ENCODE measurements at regions not wholly inside any gene's neighbourhood (a gene's known extent, or its start where the extent isn't known, plus 50 kb on each side); places are given as distances from the start of the nearest gene placed in this dataset.

DNA sequence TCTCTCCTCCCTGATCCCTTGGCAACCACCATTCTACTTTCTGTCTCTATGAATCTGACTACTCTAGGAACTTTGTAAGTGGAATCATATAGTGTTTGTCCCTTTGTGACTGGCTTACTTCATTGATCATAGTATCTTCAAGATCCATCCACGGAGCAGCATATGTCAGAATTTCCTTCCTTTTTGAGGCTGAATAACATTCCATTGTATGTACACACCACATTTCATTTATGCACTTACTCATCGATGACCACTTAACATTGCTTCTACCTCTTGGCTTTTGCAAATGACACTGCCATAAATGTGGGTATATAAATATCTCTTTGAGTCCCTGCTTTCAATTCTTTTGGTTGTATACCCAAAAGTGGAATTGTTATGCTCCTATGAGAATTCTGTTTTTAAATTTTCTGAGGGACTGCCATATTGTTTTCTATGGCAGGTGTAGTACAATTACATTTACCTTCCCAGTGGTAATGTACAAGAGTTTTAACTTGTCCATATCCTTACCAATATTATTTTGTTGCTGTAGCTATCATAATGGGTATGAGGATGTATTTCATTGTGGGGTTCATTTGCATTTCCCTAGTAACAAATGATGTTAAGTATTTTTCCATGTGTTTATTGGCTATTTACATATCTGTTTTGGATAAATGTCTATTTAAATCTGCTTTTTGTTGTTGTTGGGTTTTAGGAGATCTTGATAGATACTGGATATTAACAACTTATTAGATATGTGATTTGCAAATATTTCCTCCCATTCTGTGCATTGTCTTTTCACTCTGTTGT is 466.1 kb downstream of the C4orf33 start:
- DNase-seq, result no peak

DNA sequence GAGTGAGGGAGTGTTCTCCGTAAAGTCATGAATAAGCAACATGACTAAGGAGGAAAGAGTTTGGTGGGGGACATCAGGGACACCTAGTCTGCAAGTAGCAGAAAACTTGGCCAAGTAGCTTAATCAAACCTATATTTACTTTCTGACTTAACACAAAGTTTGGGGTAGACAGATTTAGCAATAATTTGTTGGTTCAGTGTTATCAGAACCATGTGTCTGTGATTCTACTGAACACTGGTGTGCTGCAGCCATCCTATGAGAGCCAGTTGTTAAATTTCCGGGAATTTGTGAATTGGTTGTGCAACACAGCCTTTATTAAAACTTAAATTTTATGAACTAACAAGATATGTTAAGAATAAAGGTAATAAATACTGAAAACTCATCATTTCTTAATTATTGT is 469.3 kb downstream of the C4orf33 start:
- DNase-seq, result no peak

DNA sequence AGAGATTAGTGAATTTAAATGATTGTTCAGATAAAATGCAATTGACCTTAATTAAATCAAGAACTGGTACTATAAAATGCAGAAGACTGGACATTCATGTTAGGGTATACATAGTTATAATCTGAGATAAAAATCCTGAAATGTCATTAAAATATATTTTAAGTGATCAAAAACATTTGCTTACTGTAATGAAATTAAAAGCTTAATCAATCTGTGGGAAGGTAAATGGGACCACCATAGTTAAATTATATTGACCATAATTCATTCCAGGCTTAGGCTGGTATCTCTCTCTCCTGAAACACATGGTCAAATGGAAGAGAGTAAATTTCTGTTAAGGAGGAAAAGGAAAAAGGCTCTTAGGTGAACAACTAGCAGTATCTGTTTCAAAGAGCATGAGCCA is 474.4 kb downstream of the C4orf33 start:
- no peak for DNase-seq

DNA sequence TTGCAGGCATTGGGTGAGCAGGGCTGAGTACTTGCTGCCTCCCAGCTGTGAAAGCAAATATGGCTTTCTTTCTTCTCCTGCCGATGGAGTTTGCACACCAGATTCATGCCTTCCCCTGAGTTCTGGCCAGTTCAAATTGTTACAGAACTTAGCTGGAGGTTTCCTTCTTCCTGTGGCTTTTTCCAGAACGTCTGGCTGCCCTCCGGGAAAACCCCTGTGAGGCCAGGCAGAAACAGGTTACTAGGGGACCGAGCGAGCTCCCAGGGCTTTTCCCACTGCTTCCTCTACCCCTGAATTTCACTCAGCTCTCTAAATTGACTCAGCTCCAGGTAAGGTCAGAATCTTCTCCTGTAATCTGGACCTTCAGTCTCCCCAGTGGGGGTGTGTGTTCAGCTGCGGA is 482.4 kb downstream of the C4orf33 start:
- DNase-seq, result no peak

DNA sequence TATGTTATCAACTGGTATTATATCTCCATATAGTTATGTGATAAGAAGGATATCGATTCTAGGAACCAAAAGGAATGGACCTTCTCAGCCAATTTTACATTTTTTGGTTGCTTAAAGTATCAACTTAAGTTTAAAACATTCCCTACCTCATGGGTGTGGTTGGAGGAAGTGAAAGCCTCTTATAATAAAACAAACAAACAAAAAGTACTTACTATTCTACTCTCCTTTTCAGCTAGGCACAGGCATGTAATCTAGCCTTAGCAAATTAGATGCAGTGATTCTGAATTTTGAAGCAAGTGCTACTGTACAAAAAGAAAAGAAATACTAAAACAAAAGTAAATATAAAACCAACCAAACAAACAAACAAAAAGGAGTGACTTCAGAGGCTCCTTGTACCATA is 485.4 kb downstream of the C4orf33 start:
- no peak for DNase-seq

DNA sequence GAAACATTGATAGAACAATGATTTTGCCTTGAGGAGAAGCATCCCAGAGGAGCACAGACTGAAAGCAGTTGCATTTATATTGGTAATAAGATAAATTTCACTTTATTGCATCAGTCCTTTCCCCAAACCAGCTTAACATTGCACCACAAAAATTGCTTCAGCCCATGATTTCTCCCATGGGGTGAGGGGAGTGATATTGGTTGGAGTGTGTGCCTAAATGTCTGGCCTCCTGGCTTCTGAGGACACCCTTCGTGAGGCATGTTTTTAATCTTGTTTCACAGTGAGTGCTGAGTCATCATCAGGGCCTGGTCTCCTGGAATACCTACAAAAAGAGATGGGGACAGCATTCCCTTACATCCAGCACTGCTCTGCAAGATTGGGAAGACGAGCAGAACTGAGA is 487.9 kb downstream of the C4orf33 start:
- no peak for DNase-seq

DNA sequence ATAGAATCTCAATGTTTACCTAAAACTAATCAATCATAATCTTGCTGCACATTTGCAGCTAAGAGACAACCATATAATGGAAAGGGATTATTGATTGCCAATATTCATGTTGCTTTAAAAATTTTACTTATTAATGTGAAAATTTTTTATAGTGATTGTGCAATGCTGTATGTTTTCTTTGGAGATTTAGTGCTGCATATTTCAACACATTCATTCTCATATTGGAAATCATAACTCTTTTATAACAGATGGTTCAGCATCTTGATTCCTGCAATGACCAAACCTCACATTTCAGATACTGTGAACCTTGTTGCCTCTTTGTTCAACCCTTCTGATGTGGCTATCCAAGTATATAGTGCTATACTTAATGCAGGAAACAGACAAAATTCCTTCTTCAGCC is 502.6 kb downstream of the C4orf33 start:
- no peak for DNase-seq

DNA sequence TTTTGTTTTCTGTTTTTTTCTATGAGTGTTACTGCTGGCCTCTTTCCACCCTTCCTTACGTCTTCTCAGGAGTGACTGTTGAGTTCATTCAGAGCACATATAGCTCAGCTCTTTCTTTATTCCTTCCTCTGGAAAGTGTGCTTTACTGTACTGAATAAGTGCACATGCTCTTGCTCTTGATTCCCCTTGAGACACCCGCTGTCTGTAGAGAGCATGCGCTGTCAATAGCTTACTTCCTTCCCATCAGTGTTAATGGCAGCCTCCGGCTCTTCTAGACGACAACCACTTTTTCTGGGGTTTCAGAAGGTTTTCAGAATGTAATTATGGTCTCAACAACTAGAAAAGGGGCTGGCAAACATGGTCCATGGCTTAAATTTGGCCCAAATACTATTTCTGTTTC is 504.9 kb downstream of the C4orf33 start:
- DNase-seq, result no peak

DNA sequence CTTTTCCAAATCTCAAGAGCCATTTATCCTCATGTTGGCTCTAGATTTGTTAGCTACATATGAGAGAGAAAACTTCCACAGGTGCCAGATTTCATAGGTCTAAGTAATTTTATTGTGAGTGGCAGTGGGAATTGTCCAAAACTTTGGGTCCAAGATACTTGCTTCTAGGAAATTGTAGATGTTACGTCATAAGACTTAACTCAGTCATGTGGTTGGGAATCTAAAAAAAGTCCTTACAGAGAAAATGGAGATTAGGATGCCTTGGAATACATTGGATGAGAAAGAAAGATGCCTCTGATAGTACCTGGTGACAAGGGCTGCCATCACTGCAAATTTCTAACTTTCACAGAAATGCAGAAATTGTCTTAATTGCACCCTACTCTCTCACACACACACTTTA is 506.5 kb downstream of the C4orf33 start:
- DNase-seq, result no peak

DNA sequence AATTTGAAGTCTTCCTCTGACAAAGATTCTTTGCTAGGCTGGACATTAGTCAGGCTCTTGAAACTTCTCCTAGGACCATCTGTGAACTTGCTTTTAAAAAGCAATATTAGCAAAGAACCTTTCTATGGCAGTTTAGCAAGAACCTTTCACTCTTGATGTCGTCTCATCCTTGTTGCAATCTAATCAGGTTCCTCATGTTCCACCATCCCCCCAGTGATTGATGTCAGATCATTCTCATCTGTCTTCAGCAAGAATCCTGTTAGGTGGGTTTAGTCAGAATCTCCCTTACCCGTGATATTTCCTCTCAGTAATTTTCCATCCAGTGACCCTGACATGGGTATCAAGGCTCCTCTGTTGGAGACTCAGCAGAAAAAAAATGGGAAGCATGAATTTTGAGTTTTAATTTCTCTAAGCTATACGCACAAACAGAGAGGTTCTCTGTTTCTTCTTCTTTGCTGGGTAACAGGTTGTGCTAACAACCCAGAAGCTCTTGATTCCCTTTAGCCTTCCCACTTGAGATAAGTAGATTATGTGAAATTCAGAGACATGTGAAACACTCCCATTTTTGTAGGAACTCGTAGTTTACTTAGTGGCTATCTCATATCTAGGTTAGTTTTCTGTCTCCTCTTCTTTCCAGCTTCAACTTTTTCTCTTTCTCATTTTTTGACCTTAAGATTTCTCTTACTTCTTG is 507.4 kb downstream of the C4orf33 start:
- no peak for DNase-seq

DNA sequence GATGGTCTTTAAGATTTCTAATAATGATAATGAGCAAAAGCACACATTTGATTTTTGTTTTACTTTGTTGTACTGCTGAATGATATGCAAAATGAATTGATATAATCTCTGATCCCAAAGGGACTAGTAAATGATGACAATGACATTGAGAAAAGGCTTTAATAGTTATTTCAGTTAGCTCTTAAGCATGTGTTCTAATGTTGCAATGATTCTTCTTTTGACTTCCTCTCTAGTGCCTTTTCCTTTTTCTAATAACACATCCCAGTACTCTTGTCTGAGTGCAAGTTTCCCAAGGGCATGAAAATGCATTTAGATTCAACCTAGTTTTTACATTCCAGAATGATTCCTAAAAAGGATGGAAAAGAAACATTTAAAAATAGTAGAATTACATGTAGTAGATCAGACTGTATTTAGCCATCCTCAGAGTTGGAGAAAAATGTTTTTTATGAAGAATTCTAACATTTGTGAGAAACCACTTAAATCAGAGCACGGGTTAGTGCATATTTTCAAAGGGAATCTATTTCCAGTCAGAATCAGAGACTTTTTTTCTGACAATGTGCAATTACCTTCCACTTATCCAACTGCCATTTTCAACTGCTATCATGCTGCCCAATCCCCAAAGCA is 508.8 kb downstream of the C4orf33 start:
- no peak for DNase-seq

DNA sequence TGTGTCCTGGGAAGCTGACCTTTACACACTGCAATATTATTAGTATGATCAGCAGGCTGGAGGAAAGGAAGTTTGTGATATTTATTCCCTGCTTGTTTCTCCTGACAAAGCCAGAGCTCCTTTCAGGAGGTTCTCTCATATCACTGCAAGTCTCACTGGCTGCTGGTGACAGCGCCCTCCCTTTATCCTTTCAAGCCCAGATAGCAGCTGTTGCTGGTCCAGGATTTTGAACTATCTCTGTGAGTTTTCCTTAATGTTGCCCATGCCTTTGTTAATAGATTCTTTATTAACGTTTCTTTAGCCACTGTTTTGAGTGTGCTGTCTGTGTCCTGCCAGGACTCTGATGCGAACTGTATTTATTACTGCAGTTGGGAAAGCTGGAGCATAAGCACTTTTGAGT is 518.7 kb downstream of the C4orf33 start:
- DNase-seq, result no peak

DNA sequence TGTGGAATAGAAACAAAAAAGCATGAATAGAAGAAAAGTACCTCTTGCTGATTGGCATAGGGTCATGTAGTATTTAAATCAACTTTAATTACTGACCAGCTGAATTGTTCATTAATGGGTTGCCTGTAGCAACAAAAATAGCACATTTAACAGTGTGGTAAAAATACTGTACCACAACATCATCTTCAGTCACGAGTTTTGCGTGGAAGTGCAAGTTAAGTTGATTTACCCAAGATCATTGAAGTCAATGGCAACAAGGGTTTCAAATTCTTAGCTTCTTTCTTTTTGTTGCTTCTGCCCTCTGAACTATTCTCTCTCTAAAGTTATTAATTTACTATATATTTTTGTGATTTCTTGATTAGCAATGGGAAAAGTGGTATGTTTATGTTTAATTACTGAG is 526.6 kb downstream of the C4orf33 start:
- DNase-seq, result no peak

DNA sequence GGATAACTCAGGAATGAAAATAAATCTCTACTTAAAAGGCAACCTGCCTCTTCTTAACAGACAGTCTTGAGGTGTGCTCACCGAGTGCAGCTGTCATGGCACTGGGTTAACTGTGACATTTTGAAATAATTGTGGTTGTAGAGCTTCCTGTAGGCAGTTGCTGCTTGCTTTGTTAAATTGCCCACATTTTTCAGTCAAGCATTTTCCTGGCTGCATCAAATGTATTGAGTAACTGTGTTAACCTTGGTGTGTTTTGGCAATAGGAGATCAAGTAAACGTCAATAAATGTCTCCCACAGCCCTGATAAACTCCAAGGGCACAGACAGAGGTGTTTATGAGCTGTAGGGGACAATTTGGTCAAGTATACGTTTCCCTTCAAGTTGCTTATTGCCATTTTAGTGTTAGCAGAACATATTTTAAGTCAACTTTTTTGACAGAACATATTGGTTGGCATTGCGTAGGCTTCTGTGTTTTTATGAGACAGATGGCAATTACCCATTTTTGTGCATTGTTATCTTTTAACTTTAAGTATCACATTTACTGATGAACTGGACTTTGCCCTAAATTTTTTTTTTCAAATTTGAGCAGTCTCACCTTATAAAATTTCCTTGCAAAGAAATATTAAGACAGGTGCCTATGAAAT is 527.4 kb downstream of the C4orf33 start:
- no peak for DNase-seq

DNA sequence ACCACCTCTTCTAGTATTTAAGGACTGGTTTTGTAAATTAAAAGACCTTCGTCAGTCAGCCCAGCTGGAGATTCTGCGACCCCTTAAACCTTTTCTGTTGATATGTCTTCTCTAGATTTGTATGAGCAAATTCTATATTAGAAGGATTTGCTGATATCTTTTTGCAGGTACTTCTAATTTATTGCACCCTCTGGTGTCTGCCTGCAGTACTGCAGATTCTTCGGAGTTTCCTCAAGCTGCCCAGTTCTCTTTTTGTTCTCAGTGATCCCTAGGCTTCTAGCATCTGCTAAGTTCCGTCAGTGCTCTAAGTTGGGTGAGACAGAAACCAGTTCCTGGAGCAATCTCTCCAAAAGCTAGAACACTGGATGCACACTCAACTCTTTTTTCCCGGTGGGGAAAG is 545.2 kb downstream of the C4orf33 start:
- peak; percentile 55 for DNase-seq

DNA sequence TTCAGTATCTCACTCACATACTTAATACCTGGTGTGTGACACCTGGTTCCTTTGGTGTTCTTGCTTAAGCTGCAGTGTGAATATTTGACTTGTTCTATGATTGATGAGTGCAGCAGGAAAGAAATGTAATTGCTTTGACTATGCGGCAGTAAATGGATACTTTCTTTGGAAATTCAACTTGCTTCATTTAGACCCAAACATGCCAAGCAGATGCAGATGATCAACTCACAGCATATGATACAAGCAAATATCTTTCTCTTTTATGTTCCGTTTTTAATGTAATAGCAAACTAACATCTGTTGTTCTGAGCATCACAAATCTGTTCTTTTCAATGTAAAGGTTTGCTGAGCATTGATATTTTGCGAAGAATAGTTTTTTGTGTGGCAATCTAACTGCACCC is 549.5 kb downstream of the C4orf33 start:
- no peak for DNase-seq

DNA sequence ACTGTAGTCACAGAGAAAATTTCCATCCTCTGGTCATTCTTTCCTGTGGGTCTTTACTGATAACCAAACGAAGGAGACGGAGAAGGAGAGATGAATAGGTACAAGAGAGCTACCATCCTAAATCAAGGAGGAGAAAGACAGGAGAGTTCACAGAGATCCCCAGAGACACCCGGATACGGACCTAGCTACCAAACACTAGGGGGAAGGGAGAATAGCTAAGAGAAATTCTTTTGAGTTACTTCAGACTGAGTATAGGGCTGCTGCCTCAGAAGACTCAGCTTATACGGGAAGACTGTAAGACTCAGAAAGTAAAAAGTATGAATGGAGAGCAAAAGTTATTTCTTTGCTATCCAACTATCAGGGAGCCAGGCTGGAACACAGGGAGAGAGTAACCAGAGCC is 572.1 kb downstream of the C4orf33 start:
- no peak for DNase-seq

DNA sequence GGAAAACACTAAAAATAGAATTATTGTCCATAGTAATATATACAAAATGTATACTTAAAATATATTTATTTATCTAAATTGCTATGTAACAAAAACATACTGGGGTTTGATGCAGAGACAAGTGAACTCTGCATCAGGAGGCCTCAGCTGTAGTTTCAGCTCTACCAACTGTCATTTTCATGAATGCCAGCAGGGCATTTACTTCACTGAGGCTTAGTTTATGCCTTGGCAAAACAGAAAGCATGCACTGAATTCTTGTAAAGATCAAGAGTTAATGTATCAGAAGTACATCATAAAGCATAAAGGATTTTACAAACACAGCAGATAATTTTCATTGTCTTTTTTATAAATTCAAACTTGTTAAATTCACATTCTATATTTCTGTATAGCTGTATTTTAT is 577.0 kb downstream of the C4orf33 start:
- no peak for DNase-seq

DNA sequence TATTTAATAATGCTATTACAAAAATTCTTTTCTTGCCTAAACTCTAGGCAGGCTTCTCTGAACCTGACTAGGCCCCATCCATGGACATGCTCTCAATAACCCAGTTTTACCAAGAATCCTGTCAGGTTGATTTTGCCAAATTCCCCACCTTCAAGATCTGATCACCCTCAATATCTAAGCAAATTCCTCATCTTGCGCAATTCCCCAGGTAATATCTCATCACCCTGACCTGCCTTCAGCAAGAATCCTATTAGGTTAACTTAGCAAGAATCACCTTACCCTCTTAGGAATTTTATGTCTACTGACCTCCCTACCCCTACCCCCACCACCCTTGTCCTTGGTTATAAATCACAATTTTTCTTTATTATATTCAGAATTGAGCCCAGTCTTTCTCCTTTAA is 579.1 kb downstream of the C4orf33 start:
- no peak for DNase-seq

DNA sequence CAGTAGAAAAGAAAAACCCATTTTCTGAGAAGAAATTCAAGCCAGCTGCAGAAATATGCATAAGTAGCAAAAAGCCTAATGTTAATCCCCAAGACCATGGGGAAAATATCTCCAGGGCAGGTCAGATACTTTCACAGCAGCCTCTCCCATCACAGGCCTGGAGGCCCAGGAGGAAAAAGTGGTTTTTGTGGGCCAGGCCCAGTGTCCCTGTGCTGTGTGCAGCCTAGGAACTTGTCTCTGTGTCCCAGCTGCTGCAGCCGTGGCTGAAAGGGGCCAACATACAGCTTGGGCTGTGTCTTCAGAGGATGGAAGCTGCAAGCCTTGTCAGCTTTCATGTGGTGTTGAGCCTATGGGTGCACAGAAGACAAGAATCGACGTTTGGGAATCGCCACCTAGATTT is 581.0 kb downstream of the C4orf33 start:
- no peak for DNase-seq

DNA sequence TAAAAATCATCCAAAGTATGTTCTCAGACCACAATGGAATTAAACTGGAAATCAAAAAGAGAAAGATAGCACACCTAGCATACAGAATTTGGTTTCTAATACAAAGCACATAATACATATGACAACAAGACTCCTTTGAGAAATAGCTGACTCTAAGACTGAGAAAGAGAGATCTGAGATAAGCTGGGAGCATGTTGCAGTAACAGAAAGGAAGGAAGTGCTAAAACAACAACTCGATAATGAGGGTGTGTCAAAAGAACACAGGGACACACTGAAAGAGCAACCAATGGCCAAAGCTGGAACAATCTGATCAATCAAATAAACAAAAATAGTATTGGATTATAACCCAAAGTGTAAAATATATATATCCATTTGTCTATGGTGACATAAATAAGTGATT is 586.6 kb downstream of the C4orf33 start:
- DNase-seq, result no peak

DNA sequence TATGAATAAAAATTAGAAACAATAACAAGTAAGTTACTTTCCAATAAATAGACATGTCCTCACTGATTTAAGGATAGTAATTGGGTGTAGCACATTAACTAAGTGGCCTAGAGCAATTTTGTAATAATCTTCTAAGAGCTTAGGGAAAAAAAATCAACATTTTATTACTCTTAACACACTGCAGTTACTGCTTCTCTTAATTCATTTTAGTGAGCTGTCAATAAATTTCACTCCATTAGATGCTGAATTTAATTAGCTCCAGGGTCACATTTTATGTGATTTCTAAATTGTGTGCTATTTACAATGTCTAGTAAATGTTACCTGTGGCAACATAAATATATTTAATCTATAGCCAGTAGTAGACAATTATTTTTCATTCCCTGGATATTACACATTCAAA is 612.0 kb downstream of the C4orf33 start:
- DNase-seq, result no peak

DNA sequence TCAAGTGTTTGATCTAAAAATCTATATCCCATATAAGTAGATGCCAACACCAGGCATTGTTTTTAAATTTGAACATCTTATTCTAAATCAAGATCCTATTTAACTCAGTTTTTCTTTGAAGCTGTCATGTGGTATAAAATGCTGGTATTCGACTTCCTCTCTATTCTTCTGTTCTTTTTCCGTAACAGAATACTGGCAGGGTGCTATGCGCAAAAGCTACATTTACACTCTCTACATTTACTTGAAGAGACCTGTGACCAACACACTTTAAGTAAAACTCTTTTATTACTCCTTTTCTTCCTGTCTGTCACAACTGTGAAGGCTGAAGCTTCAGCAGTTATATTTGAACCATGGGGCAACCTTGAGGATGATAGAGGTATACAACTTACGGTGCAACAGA is 612.8 kb downstream of the C4orf33 start:
- DNase-seq, result no peak

DNA sequence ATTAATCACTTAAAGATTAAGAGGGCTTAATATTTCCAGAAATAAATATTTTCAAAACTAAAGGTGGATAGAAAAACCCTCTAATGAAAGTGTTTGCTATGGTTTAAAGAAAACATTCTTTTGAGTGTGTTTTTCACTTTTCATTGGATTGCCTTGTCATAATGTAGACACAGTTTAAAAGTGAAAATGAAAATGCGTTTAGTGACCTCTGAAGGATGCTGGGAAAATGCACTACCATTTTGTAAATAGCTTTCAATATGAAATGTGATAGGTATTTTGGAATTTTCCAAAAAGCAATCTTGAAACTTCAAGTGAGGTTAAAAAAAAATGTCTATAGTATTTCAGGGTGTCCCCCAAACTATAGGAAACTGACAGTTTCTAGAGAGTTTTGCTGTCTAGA is 642.2 kb downstream of the C4orf33 start:
- no peak for DNase-seq
